BLaER1 treated with 17β-estradiol and CSF1 and Interleukin-3, amounts not matched to agents 10 nM and 100 nM (cell line): ENCODE measurements at regions not wholly inside any gene's neighbourhood (a gene's known extent, or its start where the extent isn't known, plus 50 kb on each side); places are given as distances from the start of the nearest gene placed in this dataset.
A peak's percentile ranks its signal among the peaks of the same experiment; 100 is the strongest.

ENCODE experiments used
- H3K27ac ChIP-seq, 11 experiments: shearing (Covaris generic); formaldehyde crosslinking; 2 replicates each; pipeline ENCODE4 v1.8.1; 2022
- H3K27me3 ChIP-seq, 11 experiments: shearing (Covaris generic); formaldehyde crosslinking; 2 replicates each; pipeline ENCODE4 v1.8.1; 2022
- H3K36me3 ChIP-seq, 11 experiments: shearing (Covaris generic); formaldehyde crosslinking; 2 replicates each; pipeline ENCODE4 v1.8.1; 2022
- H3K4me1 ChIP-seq, 10 experiments: shearing (Covaris generic); formaldehyde crosslinking; 2 replicates each; pipeline ENCODE4 v1.8.1; 2022
- H3K4me2 ChIP-seq, 11 experiments: shearing (Covaris generic); formaldehyde crosslinking; 2 replicates each; pipeline ENCODE4 v1.8.1; 2022
- H3K4me3 ChIP-seq, 10 experiments: shearing (Covaris generic); formaldehyde crosslinking; 2 replicates each; pipeline ENCODE4 v1.8.1; 2022
- H3K9ac ChIP-seq, 11 experiments: shearing (Covaris generic); formaldehyde crosslinking; 2 replicates each; pipeline ENCODE4 v1.8.1; 2022
- H3K9me3 ChIP-seq, 11 experiments: shearing (Covaris generic); formaldehyde crosslinking; replicated peaks in 1 of 11; 2 replicates each; pipeline ENCODE4 v1.8.1; 2022
- H4K20me1 ChIP-seq, 11 experiments: shearing (Covaris generic); formaldehyde crosslinking; 2 replicates each; pipeline ENCODE4 v1.8.1; 2022
- Cebpa-rat ChIP-seq, 11 experiments: shearing (Covaris generic); IDR thresholded peaks; 2 replicates each; pipeline ENCODE4 v1.8.1; 2022

- Histone ChIP-seq H3K9me3 (no peaks in the 10 kb centered on the region), H3K4me2 (peak overlapping the region in 7 of 11 experiments; percentile 10 to 49 (median 33); a peak in 10 of 22 replicates), H3K4me1 (peaks cover 0 to 12% (median 7%) of the 10 kb centered on the region in 10 experiments; a peak in 7 of 20 replicates), H4K20me1 (no peaks in the 10 kb centered on the region), H3K9ac (no peak overlapping the region), H3K36me3 (no peaks in the 10 kb centered on the region), H3K4me3 (no peak overlapping the region), H3K27me3 (no peaks in the 10 kb centered on the region), H3K27ac (no peak overlapping the region)
- TF ChIP-seq Cebpa-rat (IDR thresholded peaks at IDR 0.05) = no peak
Observed at GRCh38 chr21:39057121-39057520, 126.1 kb downstream of the PSMG1 start.

GRCh38 chr21:39056636-39057035 lies 126.6 kb downstream of the PSMG1 start:
- H3K36me3 ChIP-seq = no peaks in the 10 kb centered on the region
- peaks cover 0 to 12% (median 7%) of the 10 kb centered on the region in 10 experiments; a peak in 7 of 20 replicates for H3K4me1 ChIP-seq

GRCh38 chr21:39055167-39055767 lies 128.0 kb downstream of the PSMG1 start:
- H3K27me3 ChIP-seq = no peaks in the 10 kb centered on the region
- TF ChIP-seq Cebpa-rat (IDR thresholded peaks at IDR 0.05) = no peak
- H3K9me3 ChIP-seq = no peaks in the 10 kb centered on the region
- H3K4me3 ChIP-seq = no peak overlapping the region
- peak overlapping the region in 3 of 11 experiments; percentile 2 to 11 (median 3); a peak in 1 of 22 replicates for H3K4me2 ChIP-seq
- H3K4me1 ChIP-seq = peaks cover 0 to 12% (median 7%) of the 10 kb centered on the region in 10 experiments; a peak in 7 of 20 replicates
- H3K27ac ChIP-seq = no peak overlapping the region
- H3K9ac ChIP-seq = no peak overlapping the region
- no peaks in the 10 kb centered on the region for H4K20me1 ChIP-seq
- H3K36me3 ChIP-seq = no peaks in the 10 kb centered on the region

More at GRCh38 chr21:39056636-39057035, 126.6 kb downstream of the PSMG1 start:
- no peak for TF ChIP-seq Cebpa-rat (IDR thresholded peaks at IDR 0.05)
- H3K9me3 ChIP-seq = no peaks in the 10 kb centered on the region
- H3K4me2 ChIP-seq = peak overlapping the region in 6 of 11 experiments; percentile 10 to 49 (median 32); a peak in 7 of 22 replicates
- H4K20me1 ChIP-seq = no peaks in the 10 kb centered on the region
- H3K4me3 ChIP-seq = no peak overlapping the region
- H3K27me3 ChIP-seq = no peaks in the 10 kb centered on the region
- H3K27ac ChIP-seq = no peak overlapping the region
- no peak overlapping the region for H3K9ac ChIP-seq

- H3K9me3 ChIP-seq = no peaks in the 10 kb centered on the region
- H3K9ac ChIP-seq = no peak overlapping the region
- H3K4me3 ChIP-seq = no peak overlapping the region
- H3K27me3 ChIP-seq = no peaks in the 10 kb centered on the region
- peaks cover 0 to 12% (median 7%) of the 10 kb centered on the region in 10 experiments; a peak in 7 of 20 replicates for H3K4me1 ChIP-seq
- H4K20me1 ChIP-seq = no peaks in the 10 kb centered on the region
- H3K27ac ChIP-seq = no peak overlapping the region
- no peak overlapping the region for H3K4me2 ChIP-seq
- TF ChIP-seq Cebpa-rat (IDR thresholded peaks at IDR 0.05) = no peak
- no peaks in the 10 kb centered on the region for H3K36me3 ChIP-seq
Observed at GRCh38 chr21:39054066-39054465, 129.2 kb downstream of the PSMG1 start.

GRCh38 chr21:39053126-39053525 lies 130.1 kb downstream of the PSMG1 start:
- Histone ChIP-seq H3K4me2 (no peak overlapping the region), H3K36me3 (no peaks in the 10 kb centered on the region), H3K27me3 (no peaks in the 10 kb centered on the region), H3K4me1 (peaks cover 0 to 12% (median 7%) of the 10 kb centered on the region in 10 experiments; a peak in 7 of 20 replicates), H4K20me1 (no peaks in the 10 kb centered on the region), H3K9ac (no peak overlapping the region), H3K9me3 (no peaks in the 10 kb centered on the region; a peak in 1 of 22 replicates), H3K4me3 (no peak overlapping the region), H3K27ac (no peak overlapping the region)
- no peak for TF ChIP-seq Cebpa-rat (IDR thresholded peaks at IDR 0.05)

GRCh38 chr21:39052718-39053117 lies 130.5 kb downstream of the PSMG1 start:
- no peak overlapping the region for H3K4me3 ChIP-seq
- H3K9me3 ChIP-seq = peaks cover 0 to 4% (median 0%) of the 10 kb centered on the region in 11 experiments; a peak in 3 of 22 replicates
- H4K20me1 ChIP-seq = no peaks in the 10 kb centered on the region
- no peak for TF ChIP-seq Cebpa-rat (IDR thresholded peaks at IDR 0.05)
- H3K9ac ChIP-seq = no peak overlapping the region
- no peaks in the 10 kb centered on the region for H3K36me3 ChIP-seq
- H3K4me2 ChIP-seq = no peak overlapping the region
- no peaks in the 10 kb centered on the region for H3K27me3 ChIP-seq
- H3K27ac ChIP-seq = no peak overlapping the region
- H3K4me1 ChIP-seq = peaks cover 0 to 12% (median 7%) of the 10 kb centered on the region in 10 experiments; a peak in 7 of 20 replicates

GRCh38 chr21:39051588-39051949 lies 131.7 kb downstream of the PSMG1 start:
- Histone ChIP-seq H3K27ac (no peak overlapping the region), H3K4me1 (peaks cover 0 to 7% (median 1%) of the 10 kb centered on the region in 10 experiments; a peak in 2 of 20 replicates)
- TF ChIP-seq Cebpa-rat (IDR thresholded peaks at IDR 0.05) = no peak

GRCh38 chr21:39050841-39051587 lies 132.2 kb downstream of the PSMG1 start:
- H3K9me3 ChIP-seq = peaks cover 0 to 9% (median 0%) of the 10 kb centered on the region in 11 experiments; a peak in 3 of 22 replicates
- H4K20me1 ChIP-seq = no peaks in the 10 kb centered on the region
- H3K27ac ChIP-seq = no peak overlapping the region
- H3K4me3 ChIP-seq = no peak overlapping the region
- no peak overlapping the region for H3K9ac ChIP-seq
- no peak overlapping the region for H3K4me2 ChIP-seq
- no peaks in the 10 kb centered on the region for H3K27me3 ChIP-seq
- H3K4me1 ChIP-seq = peaks cover 0 to 7% (median 0%) of the 10 kb centered on the region in 10 experiments; a peak in 1 of 20 replicates
- no peaks in the 10 kb centered on the region for H3K36me3 ChIP-seq
- no peak for TF ChIP-seq Cebpa-rat (IDR thresholded peaks at IDR 0.05)

More at GRCh38 chr21:39051588-39051949, 131.7 kb downstream of the PSMG1 start:
- no peaks in the 10 kb centered on the region for H3K27me3 ChIP-seq
- H3K4me2 ChIP-seq = no peak overlapping the region
- H3K4me3 ChIP-seq = no peak overlapping the region
- peaks cover 0 to 9% (median 0%) of the 10 kb centered on the region in 11 experiments; a peak in 3 of 22 replicates for H3K9me3 ChIP-seq
- H3K9ac ChIP-seq = no peak overlapping the region
- no peaks in the 10 kb centered on the region for H4K20me1 ChIP-seq
- H3K36me3 ChIP-seq = no peaks in the 10 kb centered on the region

- H3K36me3 ChIP-seq = no peaks in the 10 kb centered on the region
- no peak for TF ChIP-seq Cebpa-rat (IDR thresholded peaks at IDR 0.05)
- no peaks in the 10 kb centered on the region for H4K20me1 ChIP-seq
- H3K9ac ChIP-seq = no peak overlapping the region
- H3K27me3 ChIP-seq = no peaks in the 10 kb centered on the region
- H3K4me3 ChIP-seq = no peak overlapping the region
- no peaks in the 10 kb centered on the region for H3K4me1 ChIP-seq
- peaks cover 0 to 11% (median 0%) of the 10 kb centered on the region in 11 experiments; a peak in 4 of 22 replicates for H3K9me3 ChIP-seq
- no peak overlapping the region for H3K4me2 ChIP-seq
- H3K27ac ChIP-seq = no peak overlapping the region
Observed at GRCh38 chr21:39048574-39048973, 134.7 kb downstream of the PSMG1 start.
